ENCODE measurements at regions not wholly inside any gene's neighbourhood (a gene's known extent, or its start where the extent isn't known, plus 50 kb on each side); places are given as distances from the start of the nearest gene placed in this dataset.
A peak's percentile ranks its signal among the peaks of the same experiment; 100 is the strongest.

DNA sequence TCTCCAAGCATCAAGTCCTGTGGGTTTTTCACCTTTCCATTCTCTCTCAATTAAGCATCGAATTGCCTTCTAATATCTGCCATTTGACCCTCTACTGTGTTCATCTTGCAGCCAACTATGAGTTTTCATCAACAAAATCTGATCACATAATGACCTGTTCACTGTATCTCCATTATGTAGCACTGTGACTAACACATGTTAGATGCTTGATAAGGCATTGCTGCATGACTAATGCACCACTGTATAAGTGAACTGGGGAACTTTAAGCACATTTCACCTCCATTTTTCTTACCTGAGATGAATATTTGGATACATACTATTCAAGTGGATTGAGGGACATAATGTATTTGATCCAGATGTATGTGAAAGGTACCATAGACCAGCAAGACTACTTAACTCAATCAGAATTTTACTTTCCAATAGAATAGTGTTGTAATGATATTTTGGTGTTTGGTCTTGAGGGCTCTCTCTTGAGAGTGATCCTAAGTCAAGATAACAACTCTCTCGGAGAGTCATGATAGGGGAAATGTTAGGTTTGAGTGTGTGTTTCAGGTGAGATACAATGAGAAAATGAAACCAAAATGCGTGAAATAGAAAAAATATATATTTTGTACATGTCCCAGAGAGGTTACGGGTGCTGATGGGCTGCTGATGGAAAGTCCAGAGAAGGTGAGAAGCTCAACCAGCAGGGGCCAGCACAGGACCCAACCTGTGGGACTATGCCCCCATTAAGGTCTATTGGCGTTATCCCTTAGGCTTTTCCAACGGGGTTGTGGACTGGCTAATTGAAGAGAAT is 60.2 kb upstream of the HS3ST1 start (continued):
- TF ChIP-seq RAD21 (CRISPR knock-in tag; conservative IDR thresholded peaks at IDR 0.05 in 1 of 2, IDR thresholded peaks at IDR 0.05 in 1 of 2) (no peak), GTF2F1 (IDR thresholded peaks at IDR 0.05; ENCODE audit: low read depth, low read length) (no peak), HLTF (IDR thresholded peaks at IDR 0.05) (no peak), EGR1 (conservative IDR thresholded peaks at IDR 0.05) (no peak), RFX1 (IDR thresholded peaks at IDR 0.05) (no peak), TARDBP (IDR thresholded peaks at IDR 0.05) (no peak), FOXA3 (CRISPR knock-in tag; conservative IDR thresholded peaks at IDR 0.05 in 1 of 2, IDR thresholded peaks at IDR 0.05 in 1 of 2) (no peak)

DNA sequence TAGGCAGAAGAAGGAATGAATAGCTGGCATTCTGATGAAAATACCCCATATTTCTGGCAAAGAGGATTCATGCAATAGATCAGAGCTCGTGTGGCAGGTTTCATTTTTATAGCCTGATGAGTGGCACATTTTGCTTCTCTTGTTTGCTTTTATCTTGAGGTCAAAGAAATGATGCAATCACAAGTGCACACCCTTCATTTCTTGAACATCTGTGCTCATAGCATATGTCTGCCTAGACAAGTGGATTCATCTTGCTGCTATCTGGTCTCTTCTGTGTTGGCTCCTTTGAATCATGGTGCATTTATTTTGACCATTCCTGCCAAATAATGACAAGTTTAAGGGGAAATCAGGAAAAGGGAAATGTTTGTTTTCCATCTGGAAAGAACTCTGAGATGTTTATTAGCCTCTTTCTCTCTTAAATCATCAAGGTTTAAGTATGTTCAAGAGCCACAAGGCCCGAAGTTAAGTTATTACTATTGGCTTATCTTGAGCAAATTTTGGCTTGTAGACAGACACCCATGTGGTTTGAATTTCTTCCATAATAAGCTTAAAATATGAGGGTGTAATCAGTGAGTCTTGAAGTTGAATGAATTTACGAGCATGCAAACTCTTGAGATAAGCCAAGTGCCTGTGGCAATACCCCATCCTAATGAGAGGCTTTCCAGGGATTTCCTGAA is 59.3 kb upstream of the HS3ST1 start:
- BruUV-seq (replicated peaks): no TSS peak
- in situ Hi-C loops (cut with MboI) (no loop called here), intact Hi-C loops (cut with micrococcal nuclease) (no loop called here)
- H3K9ac ChIP-seq (ENCODE audit: insufficient read depth in 1 of 2, low read depth in 2 of 2, low read length in 2 of 2): no peak overlapping the region
- H3K9me1 ChIP-seq (ENCODE audit: control insufficient read depth, insufficient read depth, low read length): no peaks in the 10 kb centered on the region
- ChIA-PET CTCF (ENCODE audit: low intra/inter-chr PET ratio) (no interaction called here), POLR2A (no interaction called here)
- 0% methylated on average over 3 of the region's 3 CpGs for WGBS (ENCODE audit: insufficient coverage, low coverage, missing lambda C conversion rate)
- no peaks in the 10 kb centered on the region for H3K79me2 ChIP-seq (ENCODE audit: control insufficient read depth, insufficient read depth, low read length)
- no peak overlapping the region for H3K4me2 ChIP-seq (ENCODE audit: insufficient read depth, low read length)
- H3K36me3 ChIP-seq (ENCODE audit: control insufficient read depth, insufficient read depth, low read length): no peaks in the 10 kb centered on the region
- no peaks in the 10 kb centered on the region for H3K27me3 ChIP-seq (ENCODE audit: control insufficient read depth in 2 of 2, insufficient read depth in 2 of 2, low read length in 2 of 2)
- H2AFZ ChIP-seq (ENCODE audit: low read depth, low read length): no peak overlapping the region
- H3K27ac ChIP-seq (ENCODE audit: extremely low read depth, low read depth, low read length): no peak overlapping the region
- no peak for ATAC-seq
- no peak for DNase-seq (ENCODE audit: extremely low read depth in 1 of 4, low spot score in 3 of 4)
- no peaks in the 10 kb centered on the region for H3K9me3 ChIP-seq (replicated peaks; ENCODE audit: control insufficient read depth, insufficient read depth, low read depth, low read length)
- FAIRE-seq: no peak
- TF ChIP-seq, protein P1, sequence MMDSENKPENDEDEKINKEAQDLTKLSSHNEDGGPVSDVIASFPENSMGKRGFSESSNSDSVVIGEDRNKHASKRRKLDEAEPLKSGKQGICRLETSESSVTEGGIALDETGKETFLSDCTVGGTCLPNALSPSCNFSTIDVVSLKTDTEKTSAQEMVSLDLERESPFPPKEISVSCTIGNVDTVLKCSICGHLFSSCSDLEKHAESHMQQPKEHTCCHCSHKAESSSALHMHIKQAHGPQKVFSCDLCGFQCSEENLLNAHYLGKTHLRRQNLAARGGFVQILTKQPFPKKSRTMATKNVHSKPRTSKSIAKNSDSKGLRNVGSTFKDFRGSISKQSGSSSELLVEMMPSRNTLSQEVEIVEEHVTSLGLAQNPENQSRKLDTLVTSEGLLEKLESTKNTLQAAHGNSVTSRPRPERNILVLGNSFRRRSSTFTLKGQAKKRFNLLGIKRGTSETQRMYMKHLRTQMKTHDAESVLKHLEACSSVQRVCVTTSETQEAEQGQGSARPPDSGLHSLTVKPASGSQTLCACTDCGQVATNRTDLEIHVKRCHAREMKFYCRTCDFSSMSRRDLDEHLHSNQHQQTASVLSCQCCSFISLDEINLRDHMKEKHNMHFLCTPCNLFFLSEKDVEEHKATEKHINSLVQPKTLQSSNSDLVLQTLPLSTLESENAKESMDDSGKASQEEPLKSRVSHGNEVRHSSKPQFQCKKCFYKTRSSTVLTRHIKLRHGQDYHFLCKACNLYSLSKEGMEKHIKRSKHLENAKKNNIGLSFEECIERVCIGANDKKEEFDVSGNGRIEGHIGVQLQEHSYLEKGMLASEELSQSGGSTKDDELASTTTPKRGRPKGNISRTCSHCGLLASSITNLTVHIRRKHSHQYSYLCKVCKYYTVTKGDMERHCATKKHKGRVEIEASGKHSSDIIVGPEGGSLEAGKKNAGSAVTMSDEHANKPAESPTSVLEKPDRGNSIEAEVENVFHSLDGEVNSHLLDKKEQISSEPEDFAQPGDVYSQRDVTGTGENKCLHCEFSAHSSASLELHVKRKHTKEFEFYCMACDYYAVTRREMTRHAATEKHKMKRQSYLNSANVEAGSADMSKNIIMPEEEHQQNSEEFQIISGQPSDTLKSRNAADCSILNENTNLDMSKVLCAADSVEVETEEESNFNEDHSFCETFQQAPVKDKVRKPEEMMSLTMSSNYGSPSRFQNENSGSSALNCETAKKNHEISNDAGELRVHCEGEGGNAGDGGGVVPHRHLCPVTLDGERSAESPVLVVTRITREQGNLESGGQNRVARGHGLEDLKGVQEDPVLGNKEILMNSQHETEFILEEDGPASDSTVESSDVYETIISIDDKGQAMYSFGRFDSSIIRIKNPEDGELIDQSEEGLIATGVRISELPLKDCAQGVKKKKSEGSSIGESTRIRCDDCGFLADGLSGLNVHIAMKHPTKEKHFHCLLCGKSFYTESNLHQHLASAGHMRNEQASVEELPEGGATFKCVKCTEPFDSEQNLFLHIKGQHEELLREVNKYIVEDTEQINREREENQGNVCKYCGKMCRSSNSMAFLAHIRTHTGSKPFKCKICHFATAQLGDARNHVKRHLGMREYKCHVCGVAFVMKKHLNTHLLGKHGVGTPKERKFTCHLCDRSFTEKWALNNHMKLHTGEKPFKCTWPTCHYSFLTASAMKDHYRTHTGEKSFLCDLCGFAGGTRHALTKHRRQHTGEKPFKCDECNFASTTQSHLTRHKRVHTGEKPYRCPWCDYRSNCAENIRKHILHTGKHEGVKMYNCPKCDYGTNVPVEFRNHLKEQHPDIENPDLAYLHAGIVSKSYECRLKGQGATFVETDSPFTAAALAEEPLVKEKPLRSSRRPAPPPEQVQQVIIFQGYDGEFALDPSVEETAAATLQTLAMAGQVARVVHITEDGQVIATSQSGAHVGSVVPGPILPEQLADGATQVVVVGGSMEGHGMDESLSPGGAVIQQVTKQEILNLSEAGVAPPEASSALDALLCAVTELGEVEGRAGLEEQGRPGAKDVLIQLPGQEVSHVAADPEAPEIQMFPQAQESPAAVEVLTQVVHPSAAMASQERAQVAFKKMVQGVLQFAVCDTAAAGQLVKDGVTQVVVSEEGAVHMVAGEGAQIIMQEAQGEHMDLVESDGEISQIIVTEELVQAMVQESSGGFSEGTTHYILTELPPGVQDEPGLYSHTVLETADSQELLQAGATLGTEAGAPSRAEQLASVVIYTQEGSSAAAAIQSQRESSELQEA (IDR thresholded peaks at IDR 0.05; ENCODE audit: low read depth): no peak
- TF ChIP-seq RHOXF2B (CRISPR knock-in tag; conservative IDR thresholded peaks at IDR 0.05): no peak
- no peak for TF ChIP-seq CEBPG (CRISPR knock-in tag; IDR thresholded peaks at IDR 0.05)
- peak in 1 of 2 experiments; percentile 21; a peak in 1 of 4 replicates for TF ChIP-seq CEBPG (tag; conservative IDR thresholded peaks at IDR 0.05 in 1 of 2, IDR thresholded peaks at IDR 0.05 in 1 of 2)
- no peaks in the 10 kb centered on the region for H4K20me1 ChIP-seq (replicated peaks; ENCODE audit: control insufficient read depth, insufficient read depth, low read length)
- no peaks in the 10 kb centered on the region for H3K4me1 ChIP-seq (replicated peaks in 1 of 2; ENCODE audit: control insufficient read depth in 2 of 2, insufficient read depth in 2 of 2, low read length in 2 of 2)
- H3K4me3 ChIP-seq: no peak overlapping the region

Measured in K562 (cell line).